T-cell (primary cell): ENCODE measurements at regions not wholly inside any gene's neighbourhood (a gene's known extent, or its start where the extent isn't known, plus 50 kb on each side); places are given as distances from the start of the nearest gene placed in this dataset.

ENCODE experiments used
- ATAC-seq, 4 experiments: fragments of 200-7000 bp in 3 of 4; fragments of 150-1000 bp in 1 of 4; cut with Tn5 transposase; replicated peaks in 1 of 4; 1 replicate in 3 of 4; 2 replicates in 1 of 4; pipeline ENCODE4 v1.10.0; 2021; ENCODE audit warnings: moderate library complexity in 3 of 4, mild to moderate bottlenecking in 2 of 4, moderate number of reproducible peaks in 1 of 4
- CTCF ChIA-PET, 2 donors: fragments of 300-600 bp; sonication (Branson Sonifier 250); formaldehyde crosslinking; loops; one replicate each; lab custom pipeline; 2022; ENCODE audit warnings: antibody characterized with exemption in 2 of 2; lab: Charles Lee
- POLR2A ChIA-PET, 2 donors: fragments of 300-600 bp; sonication (Branson Sonifier 250); formaldehyde crosslinking; loops; one replicate each; lab custom pipeline; 2022; ENCODE audit warnings: antibody characterized with exemption in 2 of 2; lab: Charles Lee
- DNase-seq, 35 experiments: peaks; one replicate each; pipeline versions ENCODE4 v3.0.0 to v3.0.0-alpha.2; 2013 to 2023
- H3K27ac ChIP-seq: one replicate; pipeline ENCODE4 v1.5.1; 2013; ENCODE audit warnings: low read length
- H3K27me3 ChIP-seq, 2 experiments: replicated peaks in 1 of 2; 1 replicate in 1 of 2; 2 replicates in 1 of 2; pipeline versions ENCODE4 v1.6.1 to v1.7.0; 2013; ENCODE audit warnings: low read length in 1 of 2, mixed read lengths in 1 of 2; ENCODE audit not compliant: control insufficient read depth in 2 of 2, insufficient read depth in 2 of 2; ENCODE audit errors: extremely low read depth in 1 of 2
- H3K36me3 ChIP-seq, 2 donors: 1 replicate in 1 of 2; 2 replicates in 1 of 2; pipeline versions ENCODE4 v1.6.1 to v1.7.0; 2013; ENCODE audit warnings: low read length in 1 of 2; ENCODE audit not compliant: control insufficient read depth in 2 of 2, insufficient read depth in 1 of 2; ENCODE audit errors: extremely low read depth in 1 of 2
- H3K4me1 ChIP-seq, 2 experiments: 1 replicate in 1 of 2; 2 replicates in 1 of 2; pipeline versions ENCODE4 v1.6.1 to v1.7.0; 2013; ENCODE audit warnings: low read length in 2 of 2, mixed read lengths in 1 of 2; ENCODE audit not compliant: insufficient read depth in 2 of 2, control insufficient read depth in 1 of 2; ENCODE audit errors: extremely low read depth in 1 of 2
- H3K4me3 ChIP-seq, 2 donors: 1 replicate in 1 of 2; 2 replicates in 1 of 2; pipeline versions ENCODE4 v1.5.1 to v1.7.0; 2013; ENCODE audit warnings: mild to moderate bottlenecking in 2 of 2, low read length in 1 of 2, moderate library complexity in 1 of 2; ENCODE audit not compliant: control insufficient read depth in 1 of 2; ENCODE audit errors: extremely low read depth in 1 of 2
- H3K9me3 ChIP-seq: 2 replicates; pipeline ENCODE4 v1.7.0; 2013
- H3K27ac Mint-ChIP-seq, 2 donors: one replicate each; pipeline ENCODE4 v1.8.0; 2020 to 2021; ENCODE audit warnings: mild to moderate bottlenecking in 2 of 2, mixed read lengths in 2 of 2
- H3K27me3 Mint-ChIP-seq, 2 donors: one replicate each; pipeline ENCODE4 v1.8.0; 2021 to 2022; ENCODE audit warnings: mixed read lengths in 2 of 2
- H3K36me3 Mint-ChIP-seq: one replicate; pipeline ENCODE4 v1.8.0; 2021; ENCODE audit warnings: mixed read lengths
- H3K4me1 Mint-ChIP-seq, 3 donors: one replicate each; pipeline ENCODE4 v1.8.0; 2020 to 2022; ENCODE audit warnings: mixed read lengths in 3 of 3, mild to moderate bottlenecking in 1 of 3
- H3K4me3 Mint-ChIP-seq, 3 donors: one replicate each; pipeline ENCODE4 v1.8.0; 2020 to 2022; ENCODE audit warnings: mild to moderate bottlenecking in 3 of 3, mixed read lengths in 3 of 3, moderate library complexity in 3 of 3
- H3K9me3 Mint-ChIP-seq, 3 donors: one replicate each; pipeline ENCODE4 v1.8.0; 2020 to 2022; ENCODE audit warnings: mixed read lengths in 3 of 3
- WGBS: methylation state at CpG from one replicate; pipeline ENCODE4 v1.1.5; 2013; ENCODE audit warnings: missing lambda C conversion rate; ENCODE audit not compliant: insufficient coverage; 5-methylcytosine and 5-hydroxymethylcytosine counted together

DNA sequence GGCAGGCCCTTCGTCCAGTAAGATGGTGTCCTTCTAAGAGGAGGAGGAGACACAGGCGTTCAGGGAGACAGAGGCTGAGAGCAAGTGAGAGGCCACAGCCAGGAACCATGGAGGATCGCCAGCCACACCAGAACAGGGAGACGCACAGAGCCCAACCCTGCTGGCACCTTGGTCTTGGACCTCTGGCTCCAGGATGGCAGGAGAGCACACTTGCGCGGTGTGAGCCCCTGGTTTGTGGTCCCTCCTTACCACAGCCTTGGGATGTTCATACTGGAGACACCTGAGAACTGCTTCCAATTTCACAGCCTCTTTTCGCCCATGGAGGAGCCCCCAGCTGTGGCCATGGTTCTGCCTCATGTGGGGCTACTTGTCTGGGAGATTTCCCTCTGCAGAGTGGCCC lies 222.4 kb downstream of the DLL1 start:
- H3K27ac ChIP-seq: no peak overlapping the region
- peaks cover 6 to 12% (median 7%) of the 10 kb centered on the region in 3 donors for H3K9me3 Mint-ChIP-seq
- H3K36me3 Mint-ChIP-seq: no peaks in the 10 kb centered on the region
- H3K36me3 ChIP-seq: no peaks in the 10 kb centered on the region
- no peak overlapping the region for H3K4me3 Mint-ChIP-seq
- H3K4me3 ChIP-seq: no peak overlapping the region
- 87% methylated on average over 6 of the region's 7 CpGs for WGBS
- no peaks in the 10 kb centered on the region for H3K4me1 ChIP-seq
- H3K27ac Mint-ChIP-seq: no peak overlapping the region
- POLR2A ChIA-PET: no interaction called here
- H3K4me1 Mint-ChIP-seq: no peaks in the 10 kb centered on the region
- CTCF ChIA-PET: no interaction called here
- DNase-seq: peak in 1 of 35 experiments; percentile 12
- H3K27me3 ChIP-seq: peaks cover 0 to 22% of the 10 kb centered on the region in 2 experiments
- peaks cover 15 to 18% of the 10 kb centered on the region in 2 donors for H3K27me3 Mint-ChIP-seq
- H3K9me3 ChIP-seq: no peaks in the 10 kb centered on the region
- no peak for ATAC-seq

DNA sequence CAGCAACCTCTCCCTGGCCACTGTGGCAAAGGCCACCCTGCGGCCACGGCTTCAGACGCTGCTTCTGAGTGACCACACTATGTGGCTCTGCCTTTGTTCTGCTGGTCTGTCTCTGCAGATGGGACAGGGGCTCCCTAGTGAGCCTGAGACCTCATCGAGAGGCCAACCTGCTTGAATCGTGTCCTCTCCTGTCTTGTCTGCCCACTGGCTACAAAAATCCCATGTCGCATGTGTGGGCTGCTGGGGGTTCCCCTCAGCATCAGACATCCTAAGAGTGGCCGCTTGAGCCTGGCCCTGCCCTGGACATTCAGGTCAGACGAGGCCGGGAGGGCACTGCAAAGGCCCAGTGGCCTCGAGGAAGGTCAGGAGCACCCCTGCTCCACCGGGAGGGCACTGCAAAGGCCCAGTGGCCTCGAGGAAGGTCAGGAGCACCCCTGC lies 222.9 kb downstream of the DLL1 start:
- POLR2A ChIA-PET: no interaction called here
- Mint-ChIP-seq H3K4me3 (no peak overlapping the region), H3K27ac (no peak overlapping the region), H3K9me3 (peaks cover 6 to 12% (median 7%) of the 10 kb centered on the region in 3 donors), H3K4me1 (no peaks in the 10 kb centered on the region), H3K36me3 (no peaks in the 10 kb centered on the region), H3K27me3 (peaks cover 11 to 18% of the 10 kb centered on the region in 2 donors)
- 86% methylated on average over 11 of the region's 12 CpGs for WGBS
- Histone ChIP-seq H3K4me3 (no peak overlapping the region), H3K9me3 (no peaks in the 10 kb centered on the region), H3K27me3 (peaks cover 0 to 23% of the 10 kb centered on the region in 2 experiments), H3K36me3 (no peaks in the 10 kb centered on the region), H3K4me1 (no peaks in the 10 kb centered on the region), H3K27ac (no peak overlapping the region)
- CTCF ChIA-PET: no interaction called here
- DNase-seq (peak in 1 of 35 experiments; percentile 22), ATAC-seq (no peak)

DNA sequence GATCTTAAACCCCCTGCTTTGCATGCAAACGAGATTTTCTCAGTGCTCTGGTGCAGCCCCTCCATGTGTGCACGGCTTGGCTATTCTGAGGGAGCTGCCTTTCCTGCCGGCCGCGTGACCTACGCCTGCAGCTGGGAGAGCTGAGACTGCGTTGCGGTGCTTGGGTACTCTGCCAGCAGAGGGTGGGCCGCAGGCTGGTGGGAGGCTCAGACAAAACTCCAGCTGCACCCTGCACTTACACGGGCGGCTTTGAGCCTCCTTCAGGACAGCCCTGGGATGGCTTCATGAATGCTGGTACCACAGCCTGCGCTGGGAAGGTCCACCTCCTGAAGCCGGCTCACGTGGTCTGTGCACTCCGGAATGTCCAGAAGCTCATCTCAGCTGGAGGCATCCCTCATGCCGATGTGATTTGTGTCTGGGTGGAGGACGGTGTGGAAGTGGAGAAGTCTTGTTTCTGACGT lies 223.7 kb downstream of the DLL1 start:
- Mint-ChIP-seq H3K4me1 (no peaks in the 10 kb centered on the region), H3K9me3 (peaks cover 6 to 12% (median 7%) of the 10 kb centered on the region in 3 donors), H3K4me3 (no peak overlapping the region), H3K36me3 (no peaks in the 10 kb centered on the region), H3K27me3 (peaks cover 10 to 17% of the 10 kb centered on the region in 2 donors), H3K27ac (no peak overlapping the region)
- ATAC-seq (no peak), DNase-seq (peak in 1 of 35 experiments; percentile 20)
- H3K27ac ChIP-seq: no peak overlapping the region
- no peak overlapping the region for H3K4me3 ChIP-seq
- CTCF ChIA-PET: no interaction called here
- H3K9me3 ChIP-seq: no peaks in the 10 kb centered on the region
- POLR2A ChIA-PET: no interaction called here
- H3K27me3 ChIP-seq: peaks cover 0 to 26% of the 10 kb centered on the region in 2 experiments
- no peaks in the 10 kb centered on the region for H3K4me1 ChIP-seq
- 76% methylated on average over 17 of the region's 18 CpGs for WGBS
- no peaks in the 10 kb centered on the region for H3K36me3 ChIP-seq

DNA sequence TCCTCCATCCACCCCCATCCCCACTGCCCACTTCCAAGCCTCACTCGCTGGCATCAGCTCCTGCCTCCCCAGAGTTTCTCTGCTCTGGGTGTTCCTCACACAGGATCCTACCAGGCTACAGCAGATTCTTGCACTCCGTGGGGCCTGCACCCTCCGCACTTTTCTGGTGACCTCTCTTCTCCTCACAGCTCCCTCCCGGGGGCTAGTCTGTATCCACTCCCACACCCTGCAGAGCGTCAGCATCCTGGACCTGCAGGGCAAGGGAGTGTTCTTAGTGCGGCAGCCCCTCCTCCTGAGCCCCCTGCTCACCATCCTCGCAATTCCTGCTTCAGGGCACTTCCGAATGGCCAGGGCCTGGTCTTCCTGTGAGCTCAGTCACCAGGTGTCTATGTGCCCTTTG lies 224.2 kb downstream of the DLL1 start:
- DNase-seq (peak in 1 of 35 experiments; percentile 11), ATAC-seq (no peak)
- peaks cover 0 to 26% of the 10 kb centered on the region in 2 experiments for H3K27me3 ChIP-seq
- Mint-ChIP-seq H3K36me3 (no peaks in the 10 kb centered on the region), H3K4me3 (no peak overlapping the region), H3K27ac (no peak overlapping the region), H3K27me3 (peaks cover 6 to 14% of the 10 kb centered on the region in 2 donors), H3K4me1 (no peaks in the 10 kb centered on the region), H3K9me3 (peaks cover 6 to 12% (median 7%) of the 10 kb centered on the region in 3 donors)
- H3K9me3 ChIP-seq: no peaks in the 10 kb centered on the region
- no peak overlapping the region for H3K4me3 ChIP-seq
- ChIA-PET CTCF (no interaction called here), POLR2A (no interaction called here)
- H3K27ac ChIP-seq: no peak overlapping the region
- no peaks in the 10 kb centered on the region for H3K4me1 ChIP-seq
- H3K36me3 ChIP-seq: no peaks in the 10 kb centered on the region
- WGBS: 79% methylated on average over 8 of the region's 8 CpGs

DNA sequence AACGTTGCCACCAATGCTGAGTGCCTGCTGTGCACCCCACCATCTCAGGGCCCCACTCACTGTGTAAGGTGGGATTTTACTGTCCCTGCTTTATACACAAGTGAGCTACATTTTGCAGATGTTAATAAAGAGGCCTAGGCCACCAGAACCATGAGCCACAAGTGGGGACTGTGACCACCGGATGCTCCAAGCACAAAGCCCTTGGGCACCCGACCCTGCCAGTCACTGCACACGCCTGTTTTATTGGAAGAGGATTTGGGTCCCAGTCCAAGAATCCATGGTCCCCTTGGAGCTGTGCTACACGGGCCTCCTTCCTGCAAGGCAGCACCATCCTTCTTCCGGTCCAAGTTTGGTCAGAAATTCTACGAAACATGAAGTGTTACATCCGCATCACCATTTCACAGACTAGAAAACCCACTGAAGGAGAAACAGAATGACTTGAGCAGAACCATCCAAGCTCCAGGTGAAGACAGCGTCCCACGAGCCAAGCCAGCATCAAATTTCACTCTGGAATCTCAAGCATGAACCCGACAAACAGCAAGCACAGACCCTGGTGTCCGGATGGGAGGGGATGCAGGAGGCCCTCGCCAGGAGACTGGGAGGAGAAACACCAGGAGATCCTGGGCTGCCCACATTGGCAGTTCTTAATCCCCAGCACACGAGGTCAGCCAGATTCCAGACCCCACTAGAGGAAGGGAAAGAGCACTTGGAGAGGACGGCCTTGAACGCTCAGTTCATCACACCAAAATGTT lies 226.9 kb downstream of the DLL1 start:
- Histone ChIP-seq H3K36me3 (no peaks in the 10 kb centered on the region), H3K27me3 (peaks cover 0 to 26% of the 10 kb centered on the region in 2 experiments), H3K4me3 (no peak overlapping the region), H3K4me1 (no peaks in the 10 kb centered on the region), H3K27ac (no peak overlapping the region), H3K9me3 (no peaks in the 10 kb centered on the region)
- Mint-ChIP-seq H3K9me3 (peaks cover 0 to under 1% (median 0%) of the 10 kb centered on the region in 3 donors), H3K27me3 (peaks cover 3 to 6% of the 10 kb centered on the region in 2 donors), H3K27ac (no peak overlapping the region), H3K4me1 (no peaks in the 10 kb centered on the region), H3K4me3 (no peak overlapping the region), H3K36me3 (no peaks in the 10 kb centered on the region)
- DNase-seq (no peak), ATAC-seq (no peak)
- 88% methylated on average over 12 of the region's 16 CpGs for WGBS
- POLR2A ChIA-PET: no interaction called here
- CTCF ChIA-PET: no interaction called here

DNA sequence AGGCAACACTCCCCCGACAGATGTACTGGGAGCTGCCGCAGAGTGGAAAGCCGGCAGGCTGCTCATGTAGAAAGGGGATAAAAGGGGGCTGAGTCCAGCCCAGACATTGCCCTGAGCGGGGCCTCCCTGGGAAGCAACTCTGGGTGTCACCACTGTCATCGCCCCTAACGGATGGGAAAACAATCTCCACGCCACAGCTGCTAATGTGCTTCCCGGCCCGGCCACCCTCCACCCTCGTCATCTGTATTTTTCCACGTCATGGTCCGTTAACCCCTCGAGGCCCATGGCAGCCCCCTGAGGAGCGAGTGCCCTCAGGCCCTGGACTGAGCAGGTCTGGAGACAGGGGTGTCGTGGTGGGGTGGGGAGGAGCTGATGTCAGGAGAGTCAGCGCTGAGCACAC lies 227.4 kb downstream of the DLL1 start:
- ATAC-seq (no peak), DNase-seq (no peak)
- WGBS: 76% methylated on average over 12 of the region's 16 CpGs
- ChIA-PET POLR2A (no interaction called here), CTCF (no interaction called here)
- H3K27ac ChIP-seq: no peak overlapping the region
- no peaks in the 10 kb centered on the region for H3K4me1 Mint-ChIP-seq
- peaks cover 3 to 6% of the 10 kb centered on the region in 2 donors for H3K27me3 Mint-ChIP-seq
- H3K4me3 Mint-ChIP-seq: no peak overlapping the region
- H3K9me3 ChIP-seq: no peaks in the 10 kb centered on the region
- no peaks in the 10 kb centered on the region for H3K4me1 ChIP-seq
- H3K36me3 ChIP-seq: no peaks in the 10 kb centered on the region
- H3K9me3 Mint-ChIP-seq: no peaks in the 10 kb centered on the region
- H3K36me3 Mint-ChIP-seq: no peaks in the 10 kb centered on the region
- H3K27me3 ChIP-seq: peaks cover 0 to 21% of the 10 kb centered on the region in 2 experiments
- H3K27ac Mint-ChIP-seq: no peak overlapping the region
- no peak overlapping the region for H3K4me3 ChIP-seq
